Neural cell (in vitro differentiated cells): ENCODE measurements at regions not wholly inside any gene's neighbourhood (a gene's known extent, or its start where the extent isn't known, plus 50 kb on each side); places are given as distances from the start of the nearest gene placed in this dataset.
"Not testable (repeated sequence)": the region's sequence is repeated elsewhere in the genome, so short reads cannot be mapped to it uniquely, and the experiment has no call there.

Experiments used
- H2AFZ ChIP-seq: fragments of 200-600, 300-800 bp; sonication (generic), shearing (Covaris generic); 2 replicates; pipeline ENCODE4 v1.6.0; 2014; ENCODE audit warnings: low read depth, mild to moderate bottlenecking, antibody characterized with exemption, low read length, moderate library complexity
- H3F3A ChIP-seq: fragments of 200-600 bp; shearing (Covaris generic); 2 replicates; pipeline ENCODE4 v1.6.1; 2016; ENCODE audit warnings: mild to moderate bottlenecking, moderate library complexity, mixed read lengths, antibody characterized with exemption, low read length; ENCODE audit not compliant: insufficient read depth, poor library complexity, severe bottlenecking
- H3K27ac ChIP-seq: fragments of 200-600, 300-800 bp; sonication (generic), shearing (Covaris generic); 2 replicates; pipeline ENCODE4 v1.5.1; 2014; ENCODE audit warnings: mild to moderate bottlenecking, low read length, moderate library complexity
- H3K27me3 ChIP-seq: fragments of 300-800, 200-600 bp; sonication (generic), shearing (Covaris generic); 2 replicates; pipeline ENCODE4 v1.6.0; 2014; ENCODE audit warnings: mild to moderate bottlenecking, low read depth, low read length, moderate library complexity; ENCODE audit not compliant: insufficient read depth
- H3K36me3 ChIP-seq: fragments of 300-800, 200-600 bp; sonication (generic), shearing (Covaris generic); 2 replicates; pipeline ENCODE4 v1.5.1; 2014; ENCODE audit warnings: mild to moderate bottlenecking, antibody characterized with exemption, low read length, moderate library complexity; ENCODE audit not compliant: insufficient read depth
- H3K4me2 ChIP-seq: fragments of 300-800, 200-600 bp; sonication (generic), shearing (Covaris generic); 2 replicates; pipeline ENCODE4 v1.6.0; 2014; ENCODE audit warnings: mild to moderate bottlenecking, low read length
- H3K4me3 ChIP-seq: fragments of 300-800, 200-600 bp; sonication (generic), shearing (Covaris generic); 2 replicates; pipeline ENCODE4 v1.5.1; 2014; ENCODE audit warnings: mild to moderate bottlenecking, low read length, moderate library complexity
- H3K79me2 ChIP-seq: fragments of 200-600 bp; shearing (Covaris generic); replicated peaks from 2 replicates; pipeline ENCODE4 v1.6.0; 2014; ENCODE audit warnings: mild to moderate bottlenecking, low read length, moderate library complexity; ENCODE audit not compliant: insufficient read depth
- H3K9ac ChIP-seq: fragments of 300-800, 200-600 bp; sonication (generic), shearing (Covaris generic); 2 replicates; pipeline ENCODE4 v1.6.1; 2016; ENCODE audit warnings: mild to moderate bottlenecking, low read length, mixed read lengths
- H3K9me2 ChIP-seq: fragments of 200-600 bp; shearing (Covaris generic); 2 replicates; pipeline ENCODE4 v1.6.1; 2016; ENCODE audit warnings: mild to moderate bottlenecking, low read length, mixed read lengths; ENCODE audit not compliant: insufficient read depth
- H3K9me3 ChIP-seq: fragments of 200-600, 300-800 bp; sonication (generic), shearing (Covaris generic); 2 replicates; pipeline ENCODE4 v1.6.1; 2016; ENCODE audit warnings: mild to moderate bottlenecking, mixed run types, low read length, moderate library complexity, mixed read lengths
- H4K20me1 ChIP-seq: fragments of 200-600 bp; shearing (Covaris generic); 2 replicates; pipeline ENCODE4 v1.6.1; 2016; ENCODE audit warnings: mild to moderate bottlenecking, mixed run types; ENCODE audit not compliant: insufficient read depth
- CTCF ChIP-seq: fragments of 450-650 bp; IDR thresholded peaks from 2 replicates; pipeline ENCODE4 v1.5.1; 2014; ENCODE audit warnings: antibody characterized with exemption, mild to moderate bottlenecking, moderate library complexity; ENCODE audit not compliant: poor library complexity, severe bottlenecking
- EP300 ChIP-seq: fragments of 450-650 bp; conservative IDR thresholded peaks from 2 replicates; pipeline ENCODE4 v1.6.1; 2014; ENCODE audit warnings: antibody characterized with exemption, mild to moderate bottlenecking, moderate library complexity; ENCODE audit not compliant: poor library complexity, severe bottlenecking
- EZH2 ChIP-seq: fragments of 200-600, 300-800 bp; shearing (Covaris generic), sonication (generic); IDR thresholded peaks from 2 replicates; pipeline ENCODE4 v1.6.1; 2014; ENCODE audit warnings: antibody characterized with exemption, low read length, borderline replicate concordance, mild to moderate bottlenecking; ENCODE audit not compliant: insufficient read depth, poor library complexity, severe bottlenecking
- MXI1 ChIP-seq: fragments of 450-650 bp; conservative IDR thresholded peaks from 2 replicates; pipeline ENCODE4 v1.6.1; 2014; ENCODE audit warnings: antibody characterized with exemption, mild to moderate bottlenecking; ENCODE audit not compliant: poor library complexity, severe bottlenecking
- POLR2AphosphoS5 ChIP-seq: IDR thresholded peaks from 2 replicates; pipeline ENCODE4 v1.6.1; 2012
- RAD21 ChIP-seq: fragments of 450-650 bp; conservative IDR thresholded peaks from 2 replicates; pipeline ENCODE4 v1.6.1; 2014; ENCODE audit warnings: antibody characterized with exemption, mild to moderate bottlenecking, moderate library complexity
- REST ChIP-seq: IDR thresholded peaks from 2 replicates; pipeline ENCODE4 v1.6.1; 2012; ENCODE audit warnings: borderline replicate concordance
- SMC3 ChIP-seq: fragments of 450-650 bp; conservative IDR thresholded peaks from 2 replicates; pipeline ENCODE4 v1.6.1; 2014; ENCODE audit warnings: antibody characterized with exemption, mild to moderate bottlenecking, moderate library complexity; ENCODE audit not compliant: poor library complexity
- TAF1 ChIP-seq: IDR thresholded peaks from 2 replicates; pipeline ENCODE4 v1.6.1; 2012; ENCODE audit warnings: low read depth

DNA sequence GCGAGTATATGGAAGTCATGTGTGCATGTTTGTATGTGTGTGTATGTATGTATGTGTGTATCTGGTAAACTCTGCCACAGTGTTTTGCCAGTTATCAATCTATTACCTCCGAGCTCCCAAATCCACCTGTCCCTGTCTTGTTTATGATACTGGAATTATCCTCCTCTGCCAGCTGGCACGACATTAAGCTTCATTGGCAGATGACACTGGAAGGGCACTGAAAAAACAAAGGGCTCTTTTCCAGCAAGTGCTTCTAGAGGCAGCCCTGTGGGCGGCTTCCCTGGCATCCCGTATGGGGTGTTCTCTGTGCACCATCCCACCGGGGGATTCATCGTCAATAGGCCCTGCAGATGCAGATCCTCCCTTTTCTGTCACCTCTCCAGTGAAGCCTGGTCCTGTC, 221.5 kb downstream of the MSX2 start:
- Histone ChIP-seq H3K9ac (no peak overlapping the region), H3K36me3 (no peaks in the 10 kb centered on the region), H3K4me2 (no peak overlapping the region), H3K27ac (no peak overlapping the region), H2AFZ (no peak overlapping the region), H3F3A (no peaks in the 10 kb centered on the region), H3K79me2 (no peaks in the 10 kb centered on the region), H3K9me2 (no peaks in the 10 kb centered on the region), H3K4me3 (no peak overlapping the region), H3K9me3 (no peaks in the 10 kb centered on the region), H3K27me3 (no peaks in the 10 kb centered on the region), H4K20me1 (no peaks in the 10 kb centered on the region)
- TF ChIP-seq EZH2 (no peak), POLR2AphosphoS5 (no peak), TAF1 (no peak), EP300 (no peak), RAD21 (no peak), SMC3 (no peak), REST (no peak), MXI1 (no peak), CTCF (no peak)

DNA sequence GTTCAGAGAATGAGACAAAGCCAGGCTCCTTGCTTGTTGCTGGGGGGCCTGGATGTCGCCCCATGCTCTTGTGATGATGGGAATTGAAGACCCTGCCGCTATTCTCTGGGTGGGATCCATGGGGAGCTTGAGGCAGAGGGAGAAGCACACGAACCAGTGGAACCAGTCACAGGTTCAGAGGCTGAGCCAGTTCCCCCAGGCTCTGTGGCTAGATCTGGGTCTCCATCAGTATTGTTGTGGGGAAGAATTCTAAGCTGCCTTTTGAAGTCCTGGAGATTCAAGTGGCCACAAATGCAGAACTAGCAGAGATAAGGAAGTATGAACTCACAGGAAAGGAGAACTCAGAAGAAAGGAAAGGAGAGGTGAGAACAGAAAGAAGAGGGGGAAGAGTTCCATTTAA, 219.4 kb downstream of the MSX2 start:
- no peak for TF ChIP-seq EP300
- TF ChIP-seq RAD21, result no peak
- no peak for TF ChIP-seq REST
- no peak for TF ChIP-seq EZH2
- Histone ChIP-seq H3K4me3 (no peak overlapping the region), H3K27me3 (no peaks in the 10 kb centered on the region), H3K4me2 (no peak overlapping the region), H3F3A (no peaks in the 10 kb centered on the region), H3K79me2 (no peaks in the 10 kb centered on the region), H3K27ac (no peak overlapping the region), H3K9ac (no peak overlapping the region), H2AFZ (no peak overlapping the region), H3K36me3 (no peaks in the 10 kb centered on the region), H3K9me3 (no peaks in the 10 kb centered on the region), H4K20me1 (no peaks in the 10 kb centered on the region), H3K9me2 (no peaks in the 10 kb centered on the region)

DNA sequence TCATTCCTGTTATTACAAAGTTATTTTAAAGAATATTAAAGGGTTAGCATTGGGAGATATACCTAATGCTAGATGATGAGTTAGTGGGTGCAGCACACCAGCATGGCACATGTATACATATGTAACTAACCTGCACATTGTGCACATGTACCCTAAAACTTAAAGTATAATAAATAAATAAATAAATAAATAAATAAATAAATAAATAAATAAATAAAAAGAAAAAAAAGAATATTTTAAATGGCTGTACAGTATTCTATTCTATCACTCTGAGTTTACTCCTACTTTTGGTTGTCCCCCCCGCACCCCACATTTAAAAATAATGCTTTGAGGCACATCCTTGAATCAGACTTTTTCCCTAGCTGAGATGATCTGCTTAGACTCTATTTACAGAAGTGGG, 218.6 kb downstream of the MSX2 start:
- H2AFZ ChIP-seq, H3K27me3 ChIP-seq, H3K4me3 ChIP-seq, H3K9me2 ChIP-seq, H3K36me3 ChIP-seq, H3K27ac ChIP-seq, H3K79me2 ChIP-seq, H3F3A ChIP-seq, H4K20me1 ChIP-seq, H3K9ac ChIP-seq, H3K9me3 ChIP-seq, H3K4me2 ChIP-seq: not testable (repeated sequence)
